SU-DHL-6 (cell line): ENCODE measurements at regions not wholly inside any gene's neighbourhood (a gene's known extent, or its start where the extent isn't known, plus 50 kb on each side); places are given as distances from the start of the nearest gene placed in this dataset.

ENCODE experiments used
- H2AFZ ChIP-seq: fragments of 200-600 bp; sonication (generic); 2 replicates; pipeline ENCODE4 v1.6.1; 2014; ENCODE audit warnings: low read depth, mild to moderate bottlenecking, moderate library complexity, mixed read lengths, antibody characterized with exemption, low read length; ENCODE audit not compliant: severe bottlenecking
- H3F3A ChIP-seq: fragments of 200-600 bp; shearing (Covaris generic); 2 replicates; pipeline ENCODE4 v1.6.0; 2016; ENCODE audit warnings: antibody characterized with exemption, mild to moderate bottlenecking; ENCODE audit not compliant: insufficient read depth
- H3K27ac ChIP-seq: fragments of 200-600 bp; sonication (generic); 2 replicates; pipeline ENCODE4 v1.5.1; 2016; ENCODE audit warnings: low read depth, mild to moderate bottlenecking, low read length, moderate library complexity, mixed read lengths
- H3K27me3 ChIP-seq: fragments of 200-600 bp; sonication (generic), shearing (Covaris generic); 2 replicates; pipeline ENCODE4 v1.6.0; 2014; ENCODE audit warnings: mild to moderate bottlenecking, low read length
- H3K36me3 ChIP-seq: fragments of 200-600 bp; sonication (generic); 2 replicates; pipeline ENCODE4 v1.6.1; 2014; ENCODE audit warnings: mild to moderate bottlenecking, low read length, mixed read lengths
- H3K4me2 ChIP-seq: fragments of 300-600, 200-600 bp; shearing (Covaris generic), sonication (generic); 2 replicates; pipeline ENCODE4 v1.6.0; 2014; ENCODE audit warnings: low read length, low read depth, mild to moderate bottlenecking; ENCODE audit not compliant: poor library complexity, severe bottlenecking
- H3K4me3 ChIP-seq: fragments of 200-600 bp; sonication (generic); 2 replicates; pipeline ENCODE4 v1.5.1; 2014; ENCODE audit warnings: antibody characterized with exemption, low read length, mild to moderate bottlenecking, mixed read lengths; ENCODE audit not compliant: insufficient read depth, poor library complexity, severe bottlenecking
- H3K79me2 ChIP-seq: fragments of 200-600 bp; sonication (generic); 2 replicates; pipeline ENCODE4 v1.6.1; 2014; ENCODE audit warnings: mild to moderate bottlenecking, low read length, moderate library complexity; ENCODE audit not compliant: insufficient read depth
- H3K9ac ChIP-seq: fragments of 200-600 bp; sonication (generic); 2 replicates; pipeline ENCODE4 v1.7.0; 2014; ENCODE audit warnings: mild to moderate bottlenecking, low read length
- H3K9me2 ChIP-seq: fragments of 200-600 bp; sonication (generic); replicated peaks from 2 replicates; pipeline ENCODE4 v1.6.1; 2014; ENCODE audit warnings: low read length; ENCODE audit not compliant: insufficient read depth
- H3K9me3 ChIP-seq: fragments of 200-600 bp; sonication (generic); 2 replicates; pipeline ENCODE4 v1.6.1; 2014; ENCODE audit warnings: low read length, mixed read lengths; ENCODE audit not compliant: insufficient read depth
- H4K20me1 ChIP-seq: fragments of 200-600 bp; sonication (generic); 2 replicates; pipeline ENCODE4 v1.6.1; 2014; ENCODE audit warnings: low read depth, mild to moderate bottlenecking, antibody characterized with exemption, low read length, moderate library complexity, mixed read lengths
- EZH2phosphoT487 ChIP-seq: fragments of 200-600 bp; sonication (generic), shearing (Covaris generic); conservative IDR thresholded peaks from 2 replicates; pipeline ENCODE4 v1.6.1; 2018; ENCODE audit warnings: mild to moderate bottlenecking, antibody characterized with exemption, low read length, moderate library complexity, mixed read lengths
- TF ChIP-seq, protein P1 (sequence below): fragments of 200-600 bp; sonication (generic); IDR thresholded peaks from one replicate; pipeline ENCODE4 v1.5.1; 2017; ENCODE audit warnings: antibody characterized with exemption, mild to moderate bottlenecking, low read length, moderate library complexity; ENCODE audit not compliant: insufficient read depth, poor library complexity, severe bottlenecking

DNA sequence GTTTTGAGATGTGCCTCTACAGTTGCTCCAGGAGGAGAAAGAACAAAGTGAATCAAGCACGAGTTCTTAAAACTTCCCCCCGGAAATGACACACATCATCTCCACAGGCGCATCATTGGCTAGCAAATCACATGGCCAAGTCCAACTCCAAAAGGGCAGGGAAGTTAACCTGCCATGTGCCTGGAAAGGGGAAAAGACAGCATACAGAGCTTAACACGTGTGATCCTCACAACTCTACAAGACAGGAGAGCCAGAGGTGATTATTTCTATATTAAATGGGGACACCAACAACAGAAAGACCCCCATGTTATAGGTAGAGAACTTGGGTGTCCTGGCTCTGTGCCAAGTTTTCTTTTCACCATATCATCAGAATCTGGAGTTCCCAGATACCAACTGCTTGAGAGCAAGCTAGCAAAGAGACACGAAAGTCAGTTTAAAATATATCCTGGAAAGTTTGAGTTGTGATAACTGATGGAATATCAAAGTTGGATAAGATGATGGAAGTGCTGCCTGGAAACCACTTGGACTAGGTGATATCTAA is 871.1 kb downstream of the UQCRFS1 start:
- no peaks in the 10 kb centered on the region for H3K9me2 ChIP-seq
- H3F3A ChIP-seq: no peaks in the 10 kb centered on the region
- H3K27ac ChIP-seq: no peak overlapping the region
- no peak overlapping the region for H3K4me2 ChIP-seq
- no peaks in the 10 kb centered on the region for H3K9me3 ChIP-seq
- TF ChIP-seq EZH2phosphoT487: no peak
- TF ChIP-seq, protein P1, sequence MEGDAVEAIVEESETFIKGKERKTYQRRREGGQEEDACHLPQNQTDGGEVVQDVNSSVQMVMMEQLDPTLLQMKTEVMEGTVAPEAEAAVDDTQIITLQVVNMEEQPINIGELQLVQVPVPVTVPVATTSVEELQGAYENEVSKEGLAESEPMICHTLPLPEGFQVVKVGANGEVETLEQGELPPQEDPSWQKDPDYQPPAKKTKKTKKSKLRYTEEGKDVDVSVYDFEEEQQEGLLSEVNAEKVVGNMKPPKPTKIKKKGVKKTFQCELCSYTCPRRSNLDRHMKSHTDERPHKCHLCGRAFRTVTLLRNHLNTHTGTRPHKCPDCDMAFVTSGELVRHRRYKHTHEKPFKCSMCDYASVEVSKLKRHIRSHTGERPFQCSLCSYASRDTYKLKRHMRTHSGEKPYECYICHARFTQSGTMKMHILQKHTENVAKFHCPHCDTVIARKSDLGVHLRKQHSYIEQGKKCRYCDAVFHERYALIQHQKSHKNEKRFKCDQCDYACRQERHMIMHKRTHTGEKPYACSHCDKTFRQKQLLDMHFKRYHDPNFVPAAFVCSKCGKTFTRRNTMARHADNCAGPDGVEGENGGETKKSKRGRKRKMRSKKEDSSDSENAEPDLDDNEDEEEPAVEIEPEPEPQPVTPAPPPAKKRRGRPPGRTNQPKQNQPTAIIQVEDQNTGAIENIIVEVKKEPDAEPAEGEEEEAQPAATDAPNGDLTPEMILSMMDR: no peak
- H3K27me3 ChIP-seq: no peaks in the 10 kb centered on the region
- no peaks in the 10 kb centered on the region for H4K20me1 ChIP-seq
- no peak overlapping the region for H3K4me3 ChIP-seq
- no peak overlapping the region for H3K9ac ChIP-seq
- no peaks in the 10 kb centered on the region for H3K36me3 ChIP-seq
- H3K79me2 ChIP-seq: no peaks in the 10 kb centered on the region
- H2AFZ ChIP-seq: no peak overlapping the region

DNA sequence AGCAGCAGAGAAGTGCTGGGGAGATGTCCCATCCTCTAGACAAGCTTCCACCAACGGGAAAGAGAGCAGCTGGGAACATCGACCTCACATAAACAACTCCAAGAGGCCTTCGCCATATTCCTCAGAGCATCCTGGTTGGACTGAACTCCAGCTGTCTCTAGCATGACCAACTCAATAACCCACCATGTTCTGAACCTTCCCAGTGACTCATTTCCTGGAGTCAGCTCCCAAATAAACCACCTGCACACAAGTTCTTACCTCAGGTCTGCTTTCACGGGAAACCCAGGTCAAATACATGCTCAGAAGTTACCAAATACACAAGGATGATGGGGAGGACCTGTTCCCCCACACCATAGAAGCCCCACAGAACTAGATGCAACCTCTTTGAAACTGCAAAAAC is 878.5 kb downstream of the UQCRFS1 start:
- no peaks in the 10 kb centered on the region for H3K9me3 ChIP-seq
- H3K9me2 ChIP-seq: no peaks in the 10 kb centered on the region
- no peak overlapping the region for H3K9ac ChIP-seq
- no peaks in the 10 kb centered on the region for H3K79me2 ChIP-seq
- H3K4me3 ChIP-seq: no peak overlapping the region
- H2AFZ ChIP-seq: no peak overlapping the region
- H4K20me1 ChIP-seq: no peaks in the 10 kb centered on the region
- no peaks in the 10 kb centered on the region for H3K36me3 ChIP-seq
- H3K27me3 ChIP-seq: no peaks in the 10 kb centered on the region
- H3K27ac ChIP-seq: no peak overlapping the region
- no peak overlapping the region for H3K4me2 ChIP-seq
- TF ChIP-seq EZH2phosphoT487: no peak
- TF ChIP-seq, protein P1: no peak
- no peaks in the 10 kb centered on the region for H3F3A ChIP-seq

DNA sequence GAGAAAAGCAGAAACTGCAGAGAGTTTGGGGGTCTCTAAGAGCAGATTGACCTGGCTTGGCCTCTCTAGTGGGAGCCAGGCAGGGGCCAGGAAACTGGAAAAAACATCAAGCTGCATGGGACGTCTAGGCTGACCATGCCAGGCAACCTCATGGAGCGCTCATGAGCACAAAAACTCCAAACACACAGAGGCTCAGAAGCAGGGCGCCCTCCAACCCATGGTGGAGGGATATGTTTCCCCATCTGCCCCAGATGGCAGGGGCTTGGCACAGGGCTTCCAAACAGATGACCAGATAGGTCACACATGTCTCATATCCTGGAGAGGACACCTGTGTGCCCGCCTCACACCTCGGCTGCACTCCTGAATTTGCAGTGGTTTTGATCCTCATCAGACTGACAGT is 879.0 kb downstream of the UQCRFS1 start:
- TF ChIP-seq, protein P1: no peak
- no peak for TF ChIP-seq EZH2phosphoT487
- Histone ChIP-seq H3K27me3 (no peaks in the 10 kb centered on the region), H3K9ac (no peak overlapping the region), H3K4me2 (no peak overlapping the region), H3K79me2 (no peaks in the 10 kb centered on the region), H3F3A (no peaks in the 10 kb centered on the region), H3K27ac (no peak overlapping the region), H4K20me1 (no peaks in the 10 kb centered on the region), H3K9me2 (no peaks in the 10 kb centered on the region), H3K9me3 (no peaks in the 10 kb centered on the region), H3K36me3 (no peaks in the 10 kb centered on the region), H3K4me3 (no peak overlapping the region), H2AFZ (no peak overlapping the region)
